ENCODE measurements at regions not wholly inside any gene's neighbourhood (a gene's known extent, or its start where the extent isn't known, plus 50 kb on each side); places are given as distances from the start of the nearest gene placed in this dataset.

DNA sequence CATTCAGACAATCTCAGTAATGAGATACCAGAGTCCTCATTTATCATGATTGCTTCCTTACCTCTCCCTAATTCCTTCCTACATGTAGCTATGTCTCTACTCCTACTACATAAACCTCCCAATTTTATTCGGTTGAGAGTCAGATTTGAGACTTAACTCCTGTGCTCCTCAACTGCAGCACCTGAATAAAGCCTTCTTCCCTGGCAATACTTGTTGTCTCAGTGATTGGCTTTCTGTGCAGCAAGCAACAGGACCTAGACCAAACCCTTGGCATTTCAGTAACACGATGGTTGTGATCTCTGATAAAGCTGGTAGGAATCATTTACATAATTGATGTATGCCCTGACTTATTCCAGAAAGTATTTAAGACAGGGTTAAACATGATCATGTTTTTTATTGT is 106.7 kb upstream of the NANOGP8 start:
- TF ChIP-seq CTCF (IDR thresholded peaks at IDR 0.05) (no peak), EP300 (IDR thresholded peaks at IDR 0.05) (no peak)

Data from ovary (tissue), 3 donors.